ENCODE measurements at regions not wholly inside any gene's neighbourhood (a gene's known extent, or its start where the extent isn't known, plus 50 kb on each side); places are given as distances from the start of the nearest gene placed in this dataset.

DNA sequence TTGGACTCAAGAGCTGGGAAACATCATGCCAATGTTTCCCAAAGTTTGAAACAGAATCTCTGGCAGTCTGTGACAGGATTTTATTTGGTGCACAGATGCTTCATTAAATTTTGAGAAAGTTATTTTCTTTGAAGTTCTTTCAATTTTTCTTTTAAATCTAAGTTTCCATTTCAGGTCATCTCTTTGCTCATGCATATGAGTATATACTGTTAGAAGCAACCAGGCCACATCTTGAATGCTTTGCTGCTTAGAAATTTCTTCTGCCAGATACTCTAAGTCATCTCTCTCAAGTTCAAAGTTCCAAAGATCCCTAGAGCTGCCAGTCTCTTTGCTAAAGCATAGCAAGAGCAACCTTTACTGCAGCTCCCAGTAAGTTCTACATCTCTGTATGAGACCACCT is 59.1 kb upstream of the CCDC28A start:
- DNase-seq (ENCODE audit: low read depth): no peak

DNA sequence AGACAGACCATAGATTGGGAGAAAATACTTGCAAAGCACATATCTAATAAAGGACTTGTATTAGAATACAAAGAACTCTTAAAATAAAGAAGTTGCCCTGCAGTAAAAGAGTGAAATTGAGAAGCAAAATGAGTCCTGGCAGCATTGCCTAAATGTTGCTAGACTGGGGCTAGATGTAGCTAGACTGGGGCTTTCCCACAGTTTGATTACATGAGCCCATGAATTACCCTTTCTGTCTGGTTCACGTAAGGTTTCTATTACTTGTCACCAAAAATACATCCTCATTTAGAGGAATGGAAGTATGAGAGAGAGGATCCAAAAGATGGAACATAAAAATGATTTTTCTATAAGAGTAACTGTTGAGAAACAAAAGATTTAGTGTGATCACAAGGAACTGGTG is 57.6 kb upstream of the CCDC28A start:
- no peak for DNase-seq (ENCODE audit: low read depth)

DNA sequence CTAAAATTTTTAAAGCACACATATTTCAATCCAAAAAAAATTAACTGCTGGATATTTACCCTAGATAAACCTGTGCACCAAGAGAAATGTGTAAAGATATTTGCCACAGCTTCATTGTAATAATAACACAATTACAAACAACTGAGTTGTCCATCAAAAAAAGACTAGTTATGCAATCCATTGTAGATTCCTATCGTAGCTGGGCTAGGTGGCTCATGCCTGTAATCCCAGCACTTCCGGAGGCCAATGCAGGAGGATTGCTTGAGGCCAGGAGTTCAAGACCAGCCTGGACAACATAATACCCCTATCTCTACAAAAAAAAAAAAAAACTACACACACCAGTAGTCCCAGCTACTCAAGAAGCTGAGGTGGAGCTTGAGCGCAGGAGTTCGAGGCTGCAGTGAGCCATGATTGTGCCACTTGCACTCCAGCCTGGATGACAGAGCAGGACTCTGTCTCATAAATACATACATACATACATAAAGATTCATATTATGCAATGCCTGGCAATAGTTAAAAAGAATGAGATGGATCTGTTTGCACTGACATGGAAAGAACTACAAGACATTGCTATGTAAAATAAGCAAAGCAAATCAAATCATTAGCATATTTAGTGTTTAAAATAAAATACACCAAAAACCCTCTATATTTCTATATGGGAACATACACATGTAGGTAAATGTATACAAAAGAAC is 56.5 kb upstream of the CCDC28A start:
- DNase-seq (ENCODE audit: low read depth): no peak

DNA sequence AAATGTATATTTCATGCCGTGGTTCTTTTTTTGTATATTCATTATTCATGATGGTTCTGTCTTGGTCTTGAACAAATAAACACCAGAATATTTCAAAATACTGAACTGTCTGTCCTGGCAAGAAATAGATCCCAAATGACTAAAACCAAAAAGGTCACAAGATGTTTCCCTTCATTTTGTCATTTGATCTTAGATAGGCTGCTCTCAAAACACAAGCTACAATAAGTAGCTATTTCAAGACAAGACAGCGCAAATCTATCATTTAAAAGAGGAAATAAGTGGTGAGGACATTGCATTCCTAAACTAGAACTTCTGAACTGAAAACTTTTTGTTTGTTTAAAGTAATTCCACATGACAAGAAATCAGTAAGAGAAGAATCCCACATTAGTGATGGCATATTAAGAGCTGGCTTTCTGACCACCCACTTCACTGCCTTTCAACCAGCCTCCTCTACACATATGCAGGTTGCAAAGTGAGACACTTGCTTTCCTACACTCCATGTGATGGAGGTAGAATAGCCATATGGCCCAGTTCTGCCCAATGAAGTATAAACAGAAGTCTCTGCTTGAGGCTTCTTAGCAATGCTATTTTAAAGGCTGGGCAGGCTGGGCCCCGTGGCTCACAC is 54.4 kb upstream of the CCDC28A start:
- DNase-seq (ENCODE audit: low read depth): no peak

DNA sequence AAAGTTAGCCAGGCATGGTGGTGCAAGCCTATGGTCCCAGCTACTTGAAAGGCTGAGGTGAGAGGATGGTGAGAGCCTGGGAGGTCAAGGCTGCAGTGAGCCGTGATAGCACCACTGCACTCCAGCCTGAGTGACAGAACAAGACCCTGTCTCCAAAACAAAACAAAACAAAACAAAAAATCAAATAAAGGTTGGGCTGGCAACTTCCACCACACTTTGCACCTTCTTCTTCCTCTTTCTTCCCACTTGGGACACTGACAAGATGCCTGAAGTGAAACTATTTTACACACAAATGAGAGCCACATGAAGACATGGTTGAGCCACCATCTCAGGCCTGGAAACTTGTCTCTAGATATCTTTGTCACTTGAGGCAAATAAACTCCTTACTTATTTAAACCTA is 53.8 kb upstream of the CCDC28A start:
- no peak for DNase-seq (ENCODE audit: low read depth)

DNA sequence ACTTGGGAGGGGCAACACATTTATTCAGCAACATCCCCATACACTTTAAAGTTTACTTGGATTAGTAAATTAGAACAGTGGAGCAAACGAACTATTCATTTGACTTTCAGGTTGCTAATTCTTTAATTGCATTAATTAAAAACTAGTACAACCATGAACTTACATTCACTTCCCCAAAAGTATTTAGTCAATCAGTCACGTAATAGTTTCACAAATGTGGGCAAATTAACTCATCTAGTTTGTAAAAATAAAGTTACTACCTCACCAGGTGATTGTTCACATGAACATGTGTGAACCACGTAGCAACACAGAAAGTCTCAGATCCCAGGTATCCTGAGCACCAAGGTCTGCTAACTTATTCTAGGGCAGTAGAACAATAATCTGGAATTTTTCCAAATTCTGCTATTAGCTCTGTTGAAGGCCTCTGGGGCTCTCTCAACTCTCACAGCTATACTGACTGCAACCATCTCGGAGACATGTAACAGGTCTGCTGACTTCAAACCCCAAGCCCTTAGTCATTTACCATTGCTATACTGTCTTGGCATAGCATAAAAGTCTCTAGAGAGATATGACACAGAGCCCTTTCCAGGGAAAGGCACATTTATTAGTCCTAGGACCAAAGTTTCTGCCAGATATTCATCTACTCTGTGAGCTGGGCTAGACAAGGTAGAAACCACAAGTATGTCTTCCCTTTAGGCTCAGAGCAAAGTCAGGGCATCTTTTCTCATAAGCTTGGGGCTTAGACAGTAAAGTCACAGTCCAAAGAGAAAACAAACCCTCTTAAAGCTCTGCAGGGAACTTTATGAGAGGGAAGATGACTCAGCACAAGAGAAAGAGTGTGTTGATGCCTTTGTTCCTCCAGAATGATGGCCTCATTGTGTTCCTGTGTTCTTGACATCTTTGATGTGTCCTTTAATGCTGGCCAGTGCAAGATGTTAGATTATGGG is 50.9 kb upstream of the CCDC28A start:
- no peak for DNase-seq (ENCODE audit: low read depth)

All from stimulated activated CD8-positive, alpha-beta memory T cell treated with anti-CD3 and anti-CD28 coated beads, Interleukin-4, amount 100 ng/mL, for 24 hours (primary cell).